Endodermal cell (in vitro differentiated cells): ENCODE measurements at regions not wholly inside any gene's neighbourhood (a gene's known extent, or its start where the extent isn't known, plus 50 kb on each side); places are given as distances from the start of the nearest gene placed in this dataset.

Experiments used
- DNase-seq: peaks from one replicate; pipeline ENCODE4 v3.0.0-alpha.2; 2017
- H3K27ac ChIP-seq: 2 replicates; pipeline ENCODE4 v1.5.1; 2013; ENCODE audit warnings: mild to moderate bottlenecking, low read depth, low read length, moderate library complexity
- H3K27me3 ChIP-seq: 2 replicates; pipeline ENCODE4 v1.6.1; 2013; ENCODE audit warnings: mild to moderate bottlenecking, low read length, moderate library complexity; ENCODE audit not compliant: insufficient read depth, control insufficient read depth, poor library complexity, severe bottlenecking
- H3K36me3 ChIP-seq: 2 replicates; pipeline ENCODE4 v1.7.0; 2013; ENCODE audit warnings: mild to moderate bottlenecking, low read length, moderate library complexity; ENCODE audit not compliant: control insufficient read depth, insufficient read depth
- H3K4me1 ChIP-seq: one replicate; pipeline ENCODE4 v1.7.0; 2013; ENCODE audit warnings: low read length; ENCODE audit not compliant: control insufficient read depth, insufficient read depth
- H3K4me3 ChIP-seq: 2 replicates; pipeline ENCODE4 v1.5.1; 2013; ENCODE audit warnings: mild to moderate bottlenecking, low read length, moderate library complexity
- H3K9ac ChIP-seq: 2 replicates; pipeline ENCODE4 v1.6.1; 2013; ENCODE audit warnings: mild to moderate bottlenecking, low read length, moderate library complexity; ENCODE audit not compliant: poor library complexity, severe bottlenecking; ENCODE audit errors: extremely low read depth
- H3K9me3 ChIP-seq: 2 replicates; pipeline ENCODE4 v1.6.1; 2013; ENCODE audit warnings: mild to moderate bottlenecking, low read length, moderate library complexity; ENCODE audit not compliant: control insufficient read depth
- H3K27ac Mint-ChIP-seq: 2 replicates; pipeline ENCODE4 v1.8.0; 2020; ENCODE audit warnings: mixed read lengths
- H3K27me3 Mint-ChIP-seq: 2 replicates; pipeline ENCODE4 v1.8.0; 2021; ENCODE audit warnings: mild to moderate bottlenecking, mixed read lengths; ENCODE audit not compliant: insufficient read depth
- H3K36me3 Mint-ChIP-seq: 2 replicates; pipeline ENCODE4 v1.8.0; 2020; ENCODE audit warnings: low read depth, mixed read lengths
- H3K4me1 Mint-ChIP-seq: 2 replicates; pipeline ENCODE4 v1.8.0; 2020; ENCODE audit warnings: mixed read lengths
- H3K4me3 Mint-ChIP-seq: 2 replicates; pipeline ENCODE4 v1.8.0; 2020; ENCODE audit warnings: mild to moderate bottlenecking, moderate library complexity, mixed read lengths
- H3K9me3 Mint-ChIP-seq: 2 replicates; pipeline ENCODE4 v1.8.0; 2020; ENCODE audit warnings: mild to moderate bottlenecking, mixed read lengths
- CTCF ChIP-seq: fragments of 200-600 bp; sonication (generic); conservative IDR thresholded peaks from 2 replicates; pipeline ENCODE4 v1.5.0; 2021; ENCODE audit warnings: antibody characterized with exemption, mild to moderate bottlenecking
- WGBS, 2 experiments: methylation state at CpG; one replicate each; pipeline versions ENCODE4 v1.1.5 to v1.1.7; 2013; ENCODE audit warnings: missing lambda C conversion rate in 2 of 2, mixed read lengths in 1 of 2; ENCODE audit not compliant: insufficient coverage in 1 of 2, insufficient read length in 1 of 2; 5-methylcytosine and 5-hydroxymethylcytosine counted together

DNA sequence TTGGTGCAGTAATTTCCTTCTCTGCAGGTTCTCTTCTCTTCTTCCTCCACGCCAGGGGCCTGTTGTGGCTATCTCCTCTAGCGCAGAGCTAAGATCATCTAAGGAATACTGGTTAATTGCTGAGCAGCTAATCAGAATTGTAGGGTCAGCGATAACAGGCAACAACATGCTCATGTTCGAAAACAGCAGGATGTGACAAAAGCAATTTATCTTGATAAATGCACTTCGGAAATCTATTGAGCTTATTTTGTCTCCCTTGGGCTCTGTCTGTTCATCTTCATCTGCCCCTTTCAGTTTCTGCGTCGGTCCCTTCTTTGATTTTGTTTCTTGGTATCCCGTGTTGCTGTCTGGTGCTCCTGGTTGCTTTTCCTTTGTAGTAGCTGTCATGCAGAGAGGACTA, 67.3 kb upstream of the MAP3K7 start:
- TF ChIP-seq CTCF: no peak
- Histone ChIP-seq H3K27ac (no peak overlapping the region), H3K4me1 (peaks cover 4% of the 10 kb centered on the region), H3K4me3 (no peak overlapping the region), H3K9me3 (peaks cover 11% of the 10 kb centered on the region), H3K9ac (no peak overlapping the region), H3K27me3 (no peaks in the 10 kb centered on the region), H3K36me3 (no peaks in the 10 kb centered on the region)
- no peak overlapping the region for H3K4me3 Mint-ChIP-seq
- no peaks in the 10 kb centered on the region for H3K27me3 Mint-ChIP-seq
- peaks cover 16% of the 10 kb centered on the region for H3K4me1 Mint-ChIP-seq
- H3K9me3 Mint-ChIP-seq: peaks cover 6% of the 10 kb centered on the region
- no peak overlapping the region for H3K27ac Mint-ChIP-seq
- 79 to 87% methylated on average over 6 to 8 of the region's 8 CpGs for WGBS, 2 experiments
- DNase-seq: no peak
- H3K36me3 Mint-ChIP-seq: peaks cover 4% of the 10 kb centered on the region

DNA sequence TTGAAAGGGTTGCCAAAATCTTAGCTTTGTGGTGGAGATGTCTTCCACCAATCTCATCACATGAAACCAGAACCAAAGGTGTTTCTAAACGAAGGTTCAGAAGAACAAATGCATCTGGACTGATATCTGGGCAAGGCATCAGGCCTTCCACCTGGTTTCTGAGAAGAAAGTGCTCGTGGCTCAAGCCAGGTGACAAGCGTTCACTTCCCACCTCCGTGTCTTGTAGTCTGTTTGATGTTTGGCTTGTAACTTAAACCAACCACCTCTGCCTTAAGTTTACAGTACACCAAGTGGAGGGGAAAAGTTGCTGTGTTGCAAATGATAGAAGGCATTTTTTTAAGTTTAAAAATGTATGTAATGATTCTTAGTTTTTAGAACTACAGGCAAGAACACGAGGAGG, 66.9 kb upstream of the MAP3K7 start:
- Mint-ChIP-seq H3K9me3 (peaks cover 6% of the 10 kb centered on the region), H3K4me3 (no peak overlapping the region), H3K36me3 (peaks cover 4% of the 10 kb centered on the region), H3K4me1 (peaks cover 16% of the 10 kb centered on the region), H3K27ac (no peak overlapping the region), H3K27me3 (no peaks in the 10 kb centered on the region)
- Histone ChIP-seq H3K27ac (no peak overlapping the region), H3K4me3 (no peak overlapping the region), H3K27me3 (no peaks in the 10 kb centered on the region), H3K9ac (no peak overlapping the region), H3K9me3 (peaks cover 15% of the 10 kb centered on the region), H3K36me3 (no peaks in the 10 kb centered on the region), H3K4me1 (peaks cover 4% of the 10 kb centered on the region)
- TF ChIP-seq CTCF: no peak
- no peak for DNase-seq
- 84 to 91% methylated on average over 2 to 5 of the region's 5 CpGs for WGBS, 2 experiments

DNA sequence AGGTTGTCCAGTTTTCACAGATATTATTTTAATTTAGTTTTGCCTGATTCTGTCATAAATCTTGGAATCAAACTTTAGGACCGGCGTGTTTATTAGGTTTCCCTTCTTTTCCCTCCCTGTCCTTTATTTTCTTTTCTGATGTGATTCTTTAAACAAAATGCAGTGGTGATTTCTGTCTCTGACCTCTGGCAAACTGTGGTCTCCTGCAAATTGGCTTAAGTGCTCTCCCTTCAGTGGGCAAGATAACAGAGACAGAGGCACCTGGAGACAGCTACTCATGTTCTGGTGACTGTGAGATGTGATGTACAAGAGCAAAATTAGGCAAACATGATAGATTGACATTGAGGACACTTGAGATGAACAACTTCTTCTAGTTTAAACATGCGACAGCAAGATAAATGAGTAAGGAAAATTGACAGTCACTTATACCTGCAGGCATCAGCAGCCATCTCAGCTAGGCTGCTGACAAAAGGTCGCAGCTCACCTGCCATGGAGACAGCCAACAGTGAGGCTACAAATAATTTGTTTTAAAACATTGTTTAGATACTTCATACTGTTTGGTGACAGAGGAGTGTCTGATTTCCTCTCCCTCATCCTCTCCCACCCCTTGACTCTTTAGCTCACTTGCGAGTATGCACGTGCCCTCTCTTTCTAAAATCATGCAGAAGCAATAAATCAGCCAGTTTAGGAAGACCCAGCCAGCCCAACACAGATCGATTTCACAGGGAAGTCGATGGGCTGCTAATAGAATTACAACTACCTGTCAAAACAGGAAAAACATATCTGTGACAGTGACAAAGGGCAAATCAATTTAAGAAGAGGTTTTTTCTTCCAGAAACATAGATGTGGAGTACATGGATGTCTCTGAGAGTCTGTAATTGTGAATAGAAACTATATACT, 63.4 kb upstream of the MAP3K7 start:
- no peaks in the 10 kb centered on the region for H3K36me3 ChIP-seq
- Mint-ChIP-seq H3K4me1 (peaks cover 31% of the 10 kb centered on the region), H3K27ac (no peak overlapping the region), H3K27me3 (no peaks in the 10 kb centered on the region), H3K4me3 (no peak overlapping the region), H3K9me3 (peaks cover 6% of the 10 kb centered on the region), H3K36me3 (peaks cover 4% of the 10 kb centered on the region)
- no peaks in the 10 kb centered on the region for H3K27me3 ChIP-seq
- H3K4me1 ChIP-seq: peaks cover 10% of the 10 kb centered on the region
- no peak for TF ChIP-seq CTCF
- H3K4me3 ChIP-seq: no peak overlapping the region
- 91 to 92% methylated on average over 6 to 8 of the region's 8 CpGs for WGBS, 2 experiments
- no peak for DNase-seq
- peaks cover 19% of the 10 kb centered on the region for H3K9me3 ChIP-seq
- no peak overlapping the region for H3K27ac ChIP-seq
- no peak overlapping the region for H3K9ac ChIP-seq
